ENCODE measurements at regions not wholly inside any gene's neighbourhood (a gene's known extent, or its start where the extent isn't known, plus 50 kb on each side); places are given as distances from the start of the nearest gene placed in this dataset.
A peak's percentile ranks its signal among the peaks of the same experiment; 100 is the strongest.

- H3K4me1 ChIP-seq: no peaks in the 10 kb centered on the region
- H3K36me3 ChIP-seq: no peaks in the 10 kb centered on the region
- DNase-seq: peak in 1 of 2 donors; percentile 26
- no peaks in the 10 kb centered on the region for H3K9me3 ChIP-seq
- intact Hi-C loops (cut with DNase I; ENCODE audit: low total_unique reads): no loop called here
- WGBS, 5 donors: 79 to 84% (median 81%) methylated on average over 19 to 20 of the region's 20 CpGs
- H3K27me3 ChIP-seq: peaks cover 0 to 48% (median 0%) of the 10 kb centered on the region in 3 donors
- no peak overlapping the region for H3K4me3 ChIP-seq
- H3K27ac ChIP-seq: no peak overlapping the region
- no peak for TF ChIP-seq EP300 (IDR thresholded peaks at IDR 0.05)
- TF ChIP-seq POLR2AphosphoS5 (IDR thresholded peaks at IDR 0.05): no peak
- TF ChIP-seq POLR2A (IDR thresholded peaks at IDR 0.05): no peak
- TF ChIP-seq CTCF (IDR thresholded peaks at IDR 0.05): no peak
Observed at GRCh38 chr22:48302657-48303368, 1524.9 kb downstream of the BRD1 start.

GRCh38 chr22:48301908-48302307 is 1525.8 kb downstream of the BRD1 start:
- 74 to 84% (median 78%) methylated on average over 8 of the region's 8 CpGs for WGBS, 5 donors
- no peaks in the 10 kb centered on the region for H3K9me3 ChIP-seq
- no peak for DNase-seq
- H3K36me3 ChIP-seq: no peaks in the 10 kb centered on the region
- H3K27ac ChIP-seq: no peak overlapping the region
- TF ChIP-seq POLR2A (IDR thresholded peaks at IDR 0.05) (no peak), POLR2AphosphoS5 (IDR thresholded peaks at IDR 0.05) (no peak), EP300 (IDR thresholded peaks at IDR 0.05) (no peak), CTCF (IDR thresholded peaks at IDR 0.05) (no peak)
- H3K4me1 ChIP-seq: no peaks in the 10 kb centered on the region
- intact Hi-C loops (cut with DNase I; ENCODE audit: low total_unique reads): no loop called here
- H3K4me3 ChIP-seq: no peak overlapping the region
- peaks cover 0 to 41% (median 0%) of the 10 kb centered on the region in 3 donors for H3K27me3 ChIP-seq

- Histone ChIP-seq H3K27ac (no peak overlapping the region), H3K36me3 (no peaks in the 10 kb centered on the region), H3K4me3 (no peak overlapping the region), H3K4me1 (no peaks in the 10 kb centered on the region), H3K9me3 (no peaks in the 10 kb centered on the region), H3K27me3 (peaks cover 0 to 36% (median 0%) of the 10 kb centered on the region in 3 donors)
- 69 to 81% (median 76%) methylated on average over 10 to 11 of the region's 11 CpGs for WGBS, 5 donors
- intact Hi-C loops (cut with DNase I; ENCODE audit: low total_unique reads): no loop called here
- TF ChIP-seq POLR2A (IDR thresholded peaks at IDR 0.05): no peak
- no peak for TF ChIP-seq EP300 (IDR thresholded peaks at IDR 0.05)
- TF ChIP-seq CTCF (IDR thresholded peaks at IDR 0.05): no peak
- no peak for DNase-seq
Observed at GRCh38 chr22:48301421-48301820, 1526.3 kb downstream of the BRD1 start.

GRCh38 chr22:48300877-48301276 is 1526.8 kb downstream of the BRD1 start:
- H3K27me3 ChIP-seq: peaks cover 0 to 33% (median 0%) of the 10 kb centered on the region in 3 donors
- WGBS, 5 donors: 86 to 92% (median 92%) methylated on average over 11 of the region's 11 CpGs
- no peak overlapping the region for H3K4me3 ChIP-seq
- H3K9me3 ChIP-seq: no peaks in the 10 kb centered on the region
- no peaks in the 10 kb centered on the region for H3K36me3 ChIP-seq
- DNase-seq: no peak
- H3K4me1 ChIP-seq: no peaks in the 10 kb centered on the region
- TF ChIP-seq EP300 (IDR thresholded peaks at IDR 0.05) (no peak), CTCF (IDR thresholded peaks at IDR 0.05) (no peak), POLR2AphosphoS5 (IDR thresholded peaks at IDR 0.05) (no peak), POLR2A (IDR thresholded peaks at IDR 0.05) (no peak)
- no peak overlapping the region for H3K27ac ChIP-seq
- intact Hi-C loops (cut with DNase I; ENCODE audit: low total_unique reads): no loop called here
